Endothelial cell of umbilical vein (primary cell): ENCODE measurements at regions not wholly inside any gene's neighbourhood (a gene's known extent, or its start where the extent isn't known, plus 50 kb on each side); places are given as distances from the start of the nearest gene placed in this dataset.

Experiments used
- BruUV-seq: library from RNA; stranded (reverse); fragments of 400-500 nt; replicated peaks from 2 replicates; lab custom pipeline; 2021; lab: Mats Ljungman, UMichigan
- CTCF ChIA-PET: fragments of 300-600, 350-600 bp; sonication (Branson Sonifier 250); formaldehyde crosslinking; loops from one replicate; lab custom pipeline; 2021; ENCODE audit warnings: antibody characterized with exemption, inconsistent platforms; lab: Charles Lee
- POLR2A ChIA-PET: fragments of 300-600, 350-600 bp; sonication (Branson Sonifier 250); formaldehyde crosslinking; loops from one replicate; lab custom pipeline; 2021; ENCODE audit warnings: antibody characterized with exemption, inconsistent platforms; lab: Charles Lee
- DNase-seq: peaks from one replicate; pipeline ENCODE4 v3.0.0-alpha.2; 2011; ENCODE audit warnings: low read depth, low spot score
- FAIRE-seq: peaks from 2 replicates; lab custom pipeline; 2011; peaks lifted over from hg19 to GRCh38; lab: Jason Lieb, UNC
- H2AFZ ChIP-seq: 2 replicates; pipeline ENCODE4 v1.6.0; 2012; ENCODE audit warnings: low read depth, low read length, control low read depth, inconsistent platforms
- H3K27ac ChIP-seq: 2 replicates; pipeline ENCODE4 v1.5.1; 2011; ENCODE audit warnings: low read depth, mild to moderate bottlenecking, control low read depth, low read length, moderate library complexity; ENCODE audit not compliant: insufficient read depth
- H3K27me3 ChIP-seq, 2 experiments: 2 replicates each; pipeline versions ENCODE4 v1.6.0 to v1.6.1; 2011; ENCODE audit warnings: low read length in 2 of 2, mixed read lengths in 1 of 2; ENCODE audit not compliant: control insufficient read depth in 2 of 2, insufficient read depth in 2 of 2
- H3K36me3 ChIP-seq, 2 experiments: 2 replicates in 1 of 2; 3 replicates in 1 of 2; pipeline ENCODE4 v1.5.1; 2011; ENCODE audit warnings: low read length in 2 of 2, mild to moderate bottlenecking in 1 of 2, moderate library complexity in 1 of 2; ENCODE audit not compliant: control insufficient read depth in 2 of 2, insufficient read depth in 2 of 2; ENCODE audit errors: extremely low read depth in 1 of 2
- H3K4me1 ChIP-seq: 3 replicates; pipeline ENCODE4 v1.5.1; 2011; ENCODE audit warnings: mild to moderate bottlenecking, low read length; ENCODE audit not compliant: control insufficient read depth, insufficient read depth; ENCODE audit errors: extremely low read depth
- H3K4me2 ChIP-seq: 2 replicates; pipeline ENCODE4 v1.6.1; 2011; ENCODE audit warnings: low read length, control low read depth, mixed read lengths; ENCODE audit not compliant: insufficient read depth
- H3K4me3 ChIP-seq, 3 experiments: fragments of 200-600 bp in 1 of 3; sonication (generic), shearing (Covaris generic) in 1 of 3; replicated peaks in 1 of 3; 2 replicates each; pipeline ENCODE4 v1.5.1; 2011 to 2016; ENCODE audit warnings: control low read depth in 3 of 3, low read length in 3 of 3, mild to moderate bottlenecking in 2 of 3, inconsistent platforms in 1 of 3, low read depth in 1 of 3, moderate library complexity in 1 of 3; ENCODE audit not compliant: insufficient read depth in 1 of 3
- H3K79me2 ChIP-seq: 2 replicates; pipeline ENCODE4 v1.6.0; 2012; ENCODE audit warnings: low read length, inconsistent platforms; ENCODE audit not compliant: control insufficient read depth, insufficient read depth
- H3K9ac ChIP-seq: replicated peaks from 2 replicates; pipeline ENCODE3; 2011; ENCODE audit warnings: low read length, control low read depth; ENCODE audit not compliant: insufficient read depth; ENCODE audit errors: extremely low read depth
- H3K9me1 ChIP-seq: replicated peaks from 3 replicates; pipeline ENCODE4 v1.6.0; 2011; ENCODE audit warnings: mild to moderate bottlenecking, low read length; ENCODE audit not compliant: control insufficient read depth, insufficient read depth; ENCODE audit errors: extremely low read depth
- H3K9me3 ChIP-seq: replicated peaks from 2 replicates; pipeline ENCODE4 v1.5.1; 2012; ENCODE audit warnings: low read length, inconsistent platforms; ENCODE audit not compliant: control insufficient read depth, insufficient read depth
- H4K20me1 ChIP-seq: replicated peaks from 2 replicates; pipeline ENCODE3; 2011; ENCODE audit warnings: mild to moderate bottlenecking, low read length; ENCODE audit not compliant: control insufficient read depth, insufficient read depth; ENCODE audit errors: extremely low read depth
- CTCF ChIP-seq, 2 donors: IDR thresholded peaks; 1 replicate in 1 of 2; 2 replicates in 1 of 2; pipeline ENCODE4 v1.5.1; 2011; ENCODE audit warnings: low read length in 2 of 2, mild to moderate bottlenecking in 2 of 2, moderate library complexity in 2 of 2, control low read depth in 1 of 2, inconsistent platforms in 1 of 2, low read depth in 1 of 2; ENCODE audit not compliant: insufficient read depth in 1 of 2; ENCODE audit errors: extremely low read depth in 1 of 2
- EZH2 ChIP-seq: IDR thresholded peaks from 2 replicates; pipeline ENCODE4 v1.6.1; 2012; ENCODE audit warnings: borderline replicate concordance, low read depth, mild to moderate bottlenecking, moderate library complexity, low read length, inconsistent platforms; ENCODE audit not compliant: severe bottlenecking
- FOS ChIP-seq: IDR thresholded peaks from 2 replicates; pipeline ENCODE4 v1.6.1; 2011; ENCODE audit warnings: mild to moderate bottlenecking, low read length, moderate library complexity, borderline replicate concordance; ENCODE audit not compliant: insufficient read depth
- GATA2 ChIP-seq: IDR thresholded peaks from 2 replicates; pipeline ENCODE4 v1.7.0; 2011; ENCODE audit warnings: low read depth, mild to moderate bottlenecking, moderate library complexity, mixed read lengths, low read length; ENCODE audit not compliant: insufficient read length, insufficient read depth
- JUN ChIP-seq: IDR thresholded peaks from 2 replicates; pipeline ENCODE4 v1.6.1; 2011; ENCODE audit warnings: borderline replicate concordance, low read depth; ENCODE audit not compliant: insufficient read length, insufficient read depth
- MAX ChIP-seq: IDR thresholded peaks from 2 replicates; pipeline ENCODE4 v1.6.1; 2011; ENCODE audit not compliant: insufficient read depth, insufficient read length
- MYC ChIP-seq: IDR thresholded peaks from one replicate; pipeline ENCODE4 v1.6.1; 2011; ENCODE audit warnings: mild to moderate bottlenecking, low read depth, low read length
- POLR2A ChIP-seq: IDR thresholded peaks from 2 replicates; pipeline ENCODE4 v1.6.1; 2012; ENCODE audit warnings: low read depth, mild to moderate bottlenecking, control low read depth, low read length
- POLR2AphosphoS5 ChIP-seq: IDR thresholded peaks from 2 replicates; pipeline ENCODE4 v1.6.1; 2012; ENCODE audit warnings: low read depth, mild to moderate bottlenecking, control low read depth, low read length, moderate library complexity; ENCODE audit not compliant: insufficient read depth
- dilution Hi-C: fragments of 300-500 bp; cut with MboI; formaldehyde crosslinking; loops from one replicate; pipeline ENCODE4 v1.15.0; 2019; ENCODE audit warnings: low sequenced_read_pairs; ENCODE audit not compliant: extremely low pct_ligation_motif_present
- intact Hi-C: fragments of 100-400 bp; cut with micrococcal nuclease; formaldehyde crosslinking; loops from one replicate; pipeline ENCODE4 v1.10.0; 2022

DNA sequence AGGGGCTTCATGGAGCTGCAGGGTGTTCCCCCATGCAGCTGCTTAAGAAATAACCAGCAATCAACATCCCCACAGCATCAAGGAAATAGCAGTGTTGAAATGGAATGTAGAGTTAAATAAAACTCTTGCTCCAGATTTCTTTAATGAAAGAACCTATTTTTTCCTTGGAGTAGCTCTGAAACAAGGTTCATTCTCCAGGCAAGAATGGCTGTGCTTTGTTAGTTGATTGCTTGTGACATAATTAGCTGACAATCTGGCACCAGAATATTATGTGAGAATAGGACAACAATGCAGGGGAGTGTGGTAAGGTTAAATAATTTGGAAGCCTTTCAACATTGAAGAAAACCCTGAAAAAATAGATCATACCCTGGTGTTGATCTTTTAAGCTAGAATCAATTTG lies 254.2 kb upstream of the RRP15 start:
- Histone ChIP-seq H3K4me2 (no peak overlapping the region), H3K4me1 (no peaks in the 10 kb centered on the region), H2AFZ (no peak overlapping the region), H3K79me2 (no peaks in the 10 kb centered on the region), H3K4me3 (no peak overlapping the region), H3K9me3 (no peaks in the 10 kb centered on the region), H3K27ac (no peak overlapping the region), H3K9ac (no peak overlapping the region), H4K20me1 (no peaks in the 10 kb centered on the region), H3K27me3 (no peaks in the 10 kb centered on the region), H3K36me3 (no peaks in the 10 kb centered on the region), H3K9me1 (no peaks in the 10 kb centered on the region)
- TF ChIP-seq MYC = no peak
- TF ChIP-seq CTCF (IDR thresholded peaks at IDR 0.05; ENCODE audit: extremely low read depth in 1 of 2, insufficient read depth in 1 of 2, low read depth in 1 of 2, low read length in 2 of 2) = no peak
- no peak for TF ChIP-seq GATA2
- no peak for TF ChIP-seq FOS
- dilution Hi-C loops (no loop called here), intact Hi-C loops (no loop called here)
- POLR2A ChIA-PET = no interaction called here
- CTCF ChIA-PET = no interaction called here
- no peak for DNase-seq
- FAIRE-seq = no peak
- BruUV-seq = no TSS peak

DNA sequence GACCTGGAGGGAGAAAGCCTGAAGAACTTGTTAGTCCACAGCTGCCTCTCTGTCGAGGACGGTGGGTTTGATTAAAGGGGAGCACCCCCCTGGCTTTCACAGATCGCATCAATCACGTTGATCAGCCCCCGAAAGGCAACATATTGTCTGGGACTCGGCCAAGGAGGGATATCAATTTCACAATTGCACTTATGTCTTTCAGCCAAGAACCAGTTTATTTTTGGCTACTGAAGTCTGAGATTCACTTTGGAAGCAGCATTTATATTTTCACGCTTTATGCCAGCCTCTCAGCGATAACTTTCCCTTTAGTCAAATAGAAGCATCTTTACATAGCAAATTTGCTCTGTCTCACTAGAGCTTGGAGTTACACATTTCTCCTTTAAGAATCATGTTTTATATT lies 253.2 kb upstream of the RRP15 start:
- Histone ChIP-seq H3K9me1 (no peaks in the 10 kb centered on the region), H4K20me1 (no peaks in the 10 kb centered on the region), H2AFZ (no peak overlapping the region), H3K36me3 (no peaks in the 10 kb centered on the region), H3K4me3 (no peak overlapping the region), H3K4me2 (no peak overlapping the region), H3K9me3 (no peaks in the 10 kb centered on the region), H3K79me2 (no peaks in the 10 kb centered on the region), H3K9ac (no peak overlapping the region), H3K27ac (no peak overlapping the region), H3K4me1 (no peaks in the 10 kb centered on the region), H3K27me3 (no peaks in the 10 kb centered on the region)
- intact Hi-C loops (no loop called here), dilution Hi-C loops (no loop called here)
- DNase-seq (no peak), FAIRE-seq (no peak)
- ChIA-PET POLR2A (no interaction called here), CTCF (no interaction called here)
- TF ChIP-seq FOS (no peak), MAX (no peak), GATA2 (no peak), CTCF (IDR thresholded peaks at IDR 0.05; ENCODE audit: extremely low read depth in 1 of 2, insufficient read depth in 1 of 2, low read depth in 1 of 2, low read length in 2 of 2) (no peak), MYC (no peak), POLR2AphosphoS5 (no peak), JUN (no peak), POLR2A (no peak), EZH2 (no peak)
- BruUV-seq = no TSS peak
